GM23338 (cell line): ENCODE measurements at regions not wholly inside any gene's neighbourhood (a gene's known extent, or its start where the extent isn't known, plus 50 kb on each side); places are given as distances from the start of the nearest gene placed in this dataset.

Experiments
- ATAC-seq: fragments of 200-7000 bp; cut with Tn5 transposase; 3 replicates; pipeline ENCODE4 v1.9.1; 2020
- DNase-seq: peaks from one replicate; pipeline ENCODE4 v3.0.0-alpha.2; 2015; ENCODE audit warnings: low spot score
- H2AFZ ChIP-seq: fragments of 200-600 bp; sonication (generic); 2 replicates; pipeline ENCODE4 v1.8.0; 2016; ENCODE audit warnings: antibody characterized with exemption, mild to moderate bottlenecking, moderate library complexity
- H3F3A ChIP-seq: fragments of 200-600 bp; sonication (generic); replicated peaks from 2 replicates; pipeline ENCODE4 v1.8.0; 2017; ENCODE audit warnings: antibody characterized with exemption, mixed run types, low read depth
- H3K27ac ChIP-seq: fragments of 200-600 bp; sonication (generic); 2 replicates; pipeline ENCODE4 v1.6.1; 2016; ENCODE audit warnings: low read depth
- H3K27me3 ChIP-seq: fragments of 200-600 bp; sonication (generic); 2 replicates; pipeline ENCODE4 v1.8.0; 2016; ENCODE audit warnings: mild to moderate bottlenecking, mixed run types, moderate library complexity; ENCODE audit not compliant: insufficient read depth
- H3K36me3 ChIP-seq: fragments of 200-600 bp; sonication (generic); 2 replicates; pipeline ENCODE4 v1.8.0; 2016; ENCODE audit warnings: mild to moderate bottlenecking; ENCODE audit not compliant: insufficient read depth
- H3K4me1 ChIP-seq: fragments of 200-600 bp; sonication (generic); 2 replicates; pipeline ENCODE4 v1.8.0; 2016; ENCODE audit warnings: mild to moderate bottlenecking, moderate library complexity; ENCODE audit not compliant: insufficient read depth
- H3K4me2 ChIP-seq: fragments of 200-600 bp; sonication (generic); 2 replicates; pipeline ENCODE4 v1.7.1; 2017; ENCODE audit warnings: mixed run types
- H3K4me3 ChIP-seq: fragments of 200-600 bp; sonication (generic); 2 replicates; pipeline ENCODE4 v1.6.1; 2016; ENCODE audit warnings: mixed run types
- H3K79me2 ChIP-seq: fragments of 200-600 bp; sonication (generic); replicated peaks from 2 replicates; pipeline ENCODE4 v1.8.0; 2017; ENCODE audit warnings: mild to moderate bottlenecking; ENCODE audit not compliant: insufficient read depth
- H3K9me2 ChIP-seq: fragments of 200-600 bp; sonication (generic); 2 replicates; pipeline ENCODE4 v1.8.0; 2017; ENCODE audit not compliant: insufficient read depth
- H4K20me1 ChIP-seq: fragments of 200-600 bp; sonication (generic); replicated peaks from 2 replicates; pipeline ENCODE4 v1.8.0; 2017; ENCODE audit warnings: mild to moderate bottlenecking; ENCODE audit not compliant: insufficient read depth
- H3K27ac Mint-ChIP-seq: 2 replicates; pipeline ENCODE4 v1.8.0; 2020; ENCODE audit warnings: inconsistent platforms, mild to moderate bottlenecking, moderate library complexity, mixed read lengths
- H3K27me3 Mint-ChIP-seq: 3 replicates; pipeline ENCODE4 v1.8.0; 2022; ENCODE audit warnings: low read depth, mild to moderate bottlenecking, moderate library complexity, mixed read lengths, inconsistent platforms; ENCODE audit not compliant: insufficient read depth, poor library complexity
- H3K36me3 Mint-ChIP-seq: 3 replicates; pipeline ENCODE4 v1.8.0; 2021; ENCODE audit warnings: low read depth, mild to moderate bottlenecking, inconsistent platforms, moderate library complexity, mixed read lengths
- H3K4me1 Mint-ChIP-seq: 3 replicates; pipeline ENCODE4 v1.8.0; 2020; ENCODE audit warnings: mild to moderate bottlenecking, inconsistent platforms, mixed read lengths
- H3K4me3 Mint-ChIP-seq: 3 replicates; pipeline ENCODE4 v1.8.0; 2021; ENCODE audit warnings: moderate library complexity, mild to moderate bottlenecking, inconsistent platforms, mixed read lengths
- H3K9me3 Mint-ChIP-seq: 3 replicates; pipeline ENCODE4 v1.8.0; 2020; ENCODE audit warnings: moderate library complexity, mild to moderate bottlenecking, inconsistent platforms, mixed read lengths
- EZH2 ChIP-seq: fragments of 200-600 bp; sonication (generic); IDR thresholded peaks from one replicate; pipeline ENCODE4 v1.8.0; 2017; ENCODE audit warnings: antibody characterized with exemption, mild to moderate bottlenecking, low read depth; ENCODE audit not compliant: unreplicated experiment
- JUNB ChIP-seq: IDR thresholded peaks from one replicate; pipeline ENCODE4 v1.6.1; 2016; ENCODE audit warnings: antibody characterized with exemption; ENCODE audit not compliant: unreplicated experiment
- REST ChIP-seq: IDR thresholded peaks from one replicate; pipeline ENCODE4 v1.6.1; 2018; ENCODE audit warnings: antibody characterized with exemption; ENCODE audit not compliant: unreplicated experiment
- STAT1 ChIP-seq: IDR thresholded peaks from one replicate; pipeline ENCODE4 v1.6.1; 2016; ENCODE audit warnings: antibody characterized with exemption; ENCODE audit not compliant: unreplicated experiment
- ZNF114 ChIP-seq: fragments of 250-450 bp; sonication (Bioruptor Pico); IDR thresholded peaks from 2 replicates; pipeline ENCODE4 v1.5.0; 2020; ENCODE audit warnings: mild to moderate bottlenecking, moderate library complexity
- ZNF331 ChIP-seq: fragments of 250-450 bp; sonication (Bioruptor Pico); IDR thresholded peaks from 2 replicates; pipeline ENCODE4 v1.5.0; 2020; ENCODE audit warnings: low read depth, mild to moderate bottlenecking, moderate library complexity
- ZNF462 ChIP-seq: fragments of 250-450 bp; sonication (Bioruptor Pico); IDR thresholded peaks from 2 replicates; pipeline ENCODE4 v1.5.0; 2020; ENCODE audit warnings: mild to moderate bottlenecking, moderate library complexity

- ATAC-seq (no peak), DNase-seq (no peak)
- no peak overlapping the region for H3K27ac ChIP-seq
- TF ChIP-seq STAT1 (no peak), REST (peak; percentile 51), ZNF331 (CRISPR knock-in tag) (no peak), ZNF114 (CRISPR knock-in tag) (no peak)
- H3K4me1 ChIP-seq = peaks cover 7% of the 10 kb centered on the region
- H2AFZ ChIP-seq = no peak overlapping the region
- no peak overlapping the region for H3K27ac Mint-ChIP-seq
- no peaks in the 10 kb centered on the region for H3K79me2 ChIP-seq
- H3F3A ChIP-seq = no peaks in the 10 kb centered on the region
- H3K9me3 Mint-ChIP-seq = peaks cover 52% of the 10 kb centered on the region
- H3K36me3 ChIP-seq = peaks cover 19% of the 10 kb centered on the region
- 0 out of 2 replicates have a peak, but pooled peaks cover under 1% of the 10 kb centered on the region for H3K9me2 ChIP-seq
- H3K4me2 ChIP-seq = no peak overlapping the region
- peaks cover 3% of the 10 kb centered on the region; the same call in 1 of the 3 replicates for H3K4me1 Mint-ChIP-seq
- H4K20me1 ChIP-seq = no peaks in the 10 kb centered on the region
- H3K4me3 Mint-ChIP-seq = no peak overlapping the region
- H3K36me3 Mint-ChIP-seq = peaks cover 41% of the 10 kb centered on the region
- no peaks in the 10 kb centered on the region for H3K27me3 ChIP-seq
- H3K4me3 ChIP-seq = no peak overlapping the region
- no peaks in the 10 kb centered on the region for H3K27me3 Mint-ChIP-seq
Measured at GRCh38 chr3:28028554-28028953, 212.9 kb upstream of the CMC1 start.

GRCh38 chr3:28033059-28033784 is 208.2 kb upstream of the CMC1 start:
- Histone ChIP-seq H3K27me3 (no peaks in the 10 kb centered on the region), H3K4me3 (no peak overlapping the region), H3K27ac (no peak overlapping the region), H3K9me2 (0 out of 2 replicates have a peak, but pooled peaks cover 4% of the 10 kb centered on the region), H2AFZ (no peak overlapping the region), H3K36me3 (peaks cover 3% of the 10 kb centered on the region; the same call in 1 of the 2 replicates), H4K20me1 (no peaks in the 10 kb centered on the region), H3K4me1 (peaks cover 7% of the 10 kb centered on the region), H3K4me2 (no peak overlapping the region), H3F3A (no peaks in the 10 kb centered on the region), H3K79me2 (peaks cover 5% of the 10 kb centered on the region; the same call in 1 of the 2 replicates)
- Mint-ChIP-seq H3K36me3 (peaks cover 26% of the 10 kb centered on the region), H3K27ac (no peak overlapping the region), H3K27me3 (no peaks in the 10 kb centered on the region), H3K4me3 (no peak overlapping the region), H3K9me3 (peaks cover 36% of the 10 kb centered on the region), H3K4me1 (peaks cover 3% of the 10 kb centered on the region; the same call in 1 of the 3 replicates)
- DNase-seq (no peak), ATAC-seq (no peak)
- TF ChIP-seq ZNF462 (CRISPR knock-in tag) (no peak), EZH2 (no peak), JUNB (no peak), REST (no peak)
